ENCODE measurements at regions not wholly inside any gene's neighbourhood (a gene's known extent, or its start where the extent isn't known, plus 50 kb on each side); places are given as distances from the start of the nearest gene placed in this dataset.

DNA sequence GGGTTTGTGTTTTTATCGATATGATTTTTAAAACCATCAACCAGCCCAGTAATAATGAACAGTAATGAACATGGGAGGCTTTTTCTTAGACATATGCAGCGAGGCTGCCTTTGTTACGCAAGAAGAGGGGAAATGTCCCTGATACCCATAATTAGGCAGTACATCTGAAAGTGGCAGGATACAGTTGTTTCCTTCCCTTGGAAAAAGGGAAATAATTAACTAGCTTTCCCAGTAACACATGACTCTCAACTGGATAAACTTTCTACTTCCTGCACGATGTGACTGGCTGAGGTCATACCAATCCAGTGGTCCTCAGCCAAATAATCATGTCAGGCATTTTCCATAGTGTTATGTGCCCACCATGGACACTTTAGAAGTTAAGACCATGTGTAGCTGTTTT lies 431.6 kb upstream of the C9orf72 start:
- TF ChIP-seq, protein P1, sequence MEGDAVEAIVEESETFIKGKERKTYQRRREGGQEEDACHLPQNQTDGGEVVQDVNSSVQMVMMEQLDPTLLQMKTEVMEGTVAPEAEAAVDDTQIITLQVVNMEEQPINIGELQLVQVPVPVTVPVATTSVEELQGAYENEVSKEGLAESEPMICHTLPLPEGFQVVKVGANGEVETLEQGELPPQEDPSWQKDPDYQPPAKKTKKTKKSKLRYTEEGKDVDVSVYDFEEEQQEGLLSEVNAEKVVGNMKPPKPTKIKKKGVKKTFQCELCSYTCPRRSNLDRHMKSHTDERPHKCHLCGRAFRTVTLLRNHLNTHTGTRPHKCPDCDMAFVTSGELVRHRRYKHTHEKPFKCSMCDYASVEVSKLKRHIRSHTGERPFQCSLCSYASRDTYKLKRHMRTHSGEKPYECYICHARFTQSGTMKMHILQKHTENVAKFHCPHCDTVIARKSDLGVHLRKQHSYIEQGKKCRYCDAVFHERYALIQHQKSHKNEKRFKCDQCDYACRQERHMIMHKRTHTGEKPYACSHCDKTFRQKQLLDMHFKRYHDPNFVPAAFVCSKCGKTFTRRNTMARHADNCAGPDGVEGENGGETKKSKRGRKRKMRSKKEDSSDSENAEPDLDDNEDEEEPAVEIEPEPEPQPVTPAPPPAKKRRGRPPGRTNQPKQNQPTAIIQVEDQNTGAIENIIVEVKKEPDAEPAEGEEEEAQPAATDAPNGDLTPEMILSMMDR (optimal IDR thresholded peaks at IDR 0.05 in 1 of 3, IDR thresholded peaks at IDR 0.05 in 1 of 3, conservative IDR thresholded peaks at IDR 0.05 in 1 of 3; ENCODE audit: extremely low read depth in 1 of 3, insufficient read depth in 2 of 3, low read length in 3 of 3), result no peak
- TF ChIP-seq EZH2 (IDR thresholded peaks at IDR 0.05; ENCODE audit: low read length), result no peak

All from keratinocyte (primary cell).